ENCODE measurements at regions not wholly inside any gene's neighbourhood (a gene's known extent, or its start where the extent isn't known, plus 50 kb on each side); places are given as distances from the start of the nearest gene placed in this dataset.
"Not testable (repeated sequence)": the region's sequence is repeated elsewhere in the genome, so short reads cannot be mapped to it uniquely, and the experiment has no call there.

GRCh38 chr7:39758234-39758970 lies 135.0 kb downstream of the RALA start:
- no peak for DNase-seq (ENCODE audit: low spot score)

- DNase-seq (ENCODE audit: low spot score): no peak
Observed at GRCh38 chr7:39761449-39761848, 138.1 kb downstream of the RALA start.

GRCh38 chr7:39762466-39762865 lies 139.1 kb downstream of the RALA start:
- DNase-seq (ENCODE audit: low spot score): not testable (repeated sequence)

DNA sequence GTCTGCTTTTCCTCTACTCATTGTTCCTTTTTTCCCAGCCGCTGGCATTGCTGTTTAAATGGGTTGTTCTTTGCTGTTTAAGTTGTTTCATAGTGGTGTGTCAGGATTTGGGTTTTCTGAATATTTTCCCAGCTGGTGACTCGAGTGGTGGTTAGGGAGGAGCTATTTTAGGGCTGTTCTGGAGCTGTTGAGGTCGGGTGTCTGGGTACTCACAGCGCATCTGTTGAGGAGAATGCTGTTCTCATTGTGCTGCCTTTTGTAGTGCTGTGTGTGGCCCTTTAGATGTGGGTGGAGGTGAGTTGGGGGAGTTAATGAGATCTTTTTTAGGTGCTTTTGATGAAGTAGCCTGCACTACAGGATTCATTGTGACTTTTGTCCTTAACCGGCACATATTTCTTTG lies 139.5 kb downstream of the RALA start:
- not testable (repeated sequence) for DNase-seq (ENCODE audit: low spot score)

DNA sequence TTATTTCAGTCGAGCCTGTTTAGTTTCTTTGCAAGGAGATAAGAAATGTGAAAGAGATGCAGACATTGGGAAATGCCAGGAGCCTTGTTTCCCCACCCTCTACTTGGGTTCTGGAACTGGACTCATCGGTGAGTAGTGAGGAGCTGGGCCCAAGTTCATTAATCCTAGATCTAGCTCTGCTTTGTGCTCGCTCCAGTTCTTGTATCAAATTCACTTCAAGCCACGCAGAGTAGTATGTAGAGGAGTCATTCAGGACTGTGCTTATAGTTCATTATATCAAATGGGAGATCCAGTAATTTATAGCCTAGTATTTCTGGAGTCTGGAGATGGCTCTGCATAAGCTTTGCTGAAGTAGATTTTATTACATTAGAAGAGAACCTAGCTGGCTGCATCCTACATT lies 142.5 kb downstream of the RALA start:
- not testable (repeated sequence) for DNase-seq (ENCODE audit: low spot score)

GRCh38 chr7:39768439-39768838 lies 145.1 kb downstream of the RALA start:
- not testable (repeated sequence) for DNase-seq (ENCODE audit: low spot score)

- not testable (repeated sequence) for DNase-seq (ENCODE audit: low spot score)
Observed at GRCh38 chr7:39774341-39774851, 151.0 kb downstream of the RALA start.

GRCh38 chr7:39781557-39781956 lies 158.2 kb downstream of the RALA start:
- not testable (repeated sequence) for DNase-seq (ENCODE audit: low spot score)

DNA sequence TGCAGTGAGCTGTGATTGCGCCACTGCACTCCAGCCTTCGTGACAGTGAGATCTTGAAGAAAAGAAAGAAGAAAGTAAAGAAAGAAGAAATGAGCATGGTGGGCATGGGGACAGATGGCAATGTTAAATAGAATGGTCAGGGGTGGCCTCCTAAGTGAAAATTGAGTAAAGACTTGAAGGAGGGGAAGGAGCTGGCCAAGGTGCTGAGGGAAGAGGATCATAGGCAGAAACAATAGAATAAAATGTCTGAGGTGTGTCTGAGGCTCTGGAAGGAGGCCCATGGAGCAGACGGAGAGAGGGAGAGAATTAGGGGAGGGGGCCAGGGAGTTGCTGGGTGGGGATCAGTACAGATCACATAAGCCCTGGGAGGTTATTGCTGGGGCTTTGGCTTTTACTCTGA lies 163.1 kb downstream of the RALA start:
- not testable (repeated sequence) for DNase-seq (ENCODE audit: low spot score)

DNA sequence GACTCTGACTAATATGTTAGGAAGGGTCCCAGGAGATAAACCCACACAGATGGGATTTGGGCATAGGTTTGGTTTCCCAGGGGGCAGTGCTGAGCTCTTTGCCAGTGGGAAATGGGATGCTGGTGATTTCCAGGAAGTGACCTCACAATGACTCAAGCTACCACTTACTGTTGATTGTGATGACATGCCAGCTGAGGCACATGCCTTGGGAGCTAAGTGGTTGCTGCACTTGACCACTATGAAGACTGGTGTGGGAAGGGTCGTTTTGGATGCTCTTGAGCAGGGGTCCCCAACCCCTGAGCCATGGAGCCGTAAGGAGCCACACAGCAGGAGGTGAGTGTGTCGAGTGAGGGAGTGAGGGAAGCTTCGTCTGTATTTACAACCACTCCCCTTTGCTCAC lies 159.0 kb upstream of the CDK13 start:
- not testable (repeated sequence) for DNase-seq (ENCODE audit: low spot score)

- DNase-seq (ENCODE audit: low spot score): not testable (repeated sequence)
Observed at GRCh38 chr7:39791911-39792310, 158.1 kb upstream of the CDK13 start.

GRCh38 chr7:39793026-39793425 lies 157.0 kb upstream of the CDK13 start:
- DNase-seq (ENCODE audit: low spot score): not testable (repeated sequence)

GRCh38 chr7:39793851-39794250 lies 156.2 kb upstream of the CDK13 start:
- not testable (repeated sequence) for DNase-seq (ENCODE audit: low spot score)

DNA sequence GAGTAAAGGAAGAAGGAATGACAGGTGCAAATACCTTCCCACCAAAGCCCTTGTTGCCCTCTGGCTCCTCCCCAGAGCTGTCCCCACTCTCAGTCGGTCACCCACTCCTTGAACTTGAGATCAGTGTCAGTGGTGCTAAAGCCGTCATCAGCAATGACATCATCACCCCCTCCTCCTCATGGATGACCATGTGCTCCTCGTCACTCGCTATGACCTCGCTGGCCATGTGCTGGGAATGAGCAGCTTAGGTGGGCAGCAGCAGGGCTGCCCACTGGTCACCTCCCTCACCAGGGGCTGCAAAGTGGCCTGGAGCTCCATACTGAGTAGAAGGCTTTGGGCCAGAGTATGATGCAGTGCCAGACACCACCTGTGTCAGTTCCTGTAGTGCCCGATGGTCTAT lies 153.1 kb upstream of the CDK13 start:
- not testable (repeated sequence) for DNase-seq (ENCODE audit: low spot score)

- DNase-seq (ENCODE audit: low spot score): not testable (repeated sequence)
Observed at GRCh38 chr7:39798077-39798476, 152.0 kb upstream of the CDK13 start.

DNA sequence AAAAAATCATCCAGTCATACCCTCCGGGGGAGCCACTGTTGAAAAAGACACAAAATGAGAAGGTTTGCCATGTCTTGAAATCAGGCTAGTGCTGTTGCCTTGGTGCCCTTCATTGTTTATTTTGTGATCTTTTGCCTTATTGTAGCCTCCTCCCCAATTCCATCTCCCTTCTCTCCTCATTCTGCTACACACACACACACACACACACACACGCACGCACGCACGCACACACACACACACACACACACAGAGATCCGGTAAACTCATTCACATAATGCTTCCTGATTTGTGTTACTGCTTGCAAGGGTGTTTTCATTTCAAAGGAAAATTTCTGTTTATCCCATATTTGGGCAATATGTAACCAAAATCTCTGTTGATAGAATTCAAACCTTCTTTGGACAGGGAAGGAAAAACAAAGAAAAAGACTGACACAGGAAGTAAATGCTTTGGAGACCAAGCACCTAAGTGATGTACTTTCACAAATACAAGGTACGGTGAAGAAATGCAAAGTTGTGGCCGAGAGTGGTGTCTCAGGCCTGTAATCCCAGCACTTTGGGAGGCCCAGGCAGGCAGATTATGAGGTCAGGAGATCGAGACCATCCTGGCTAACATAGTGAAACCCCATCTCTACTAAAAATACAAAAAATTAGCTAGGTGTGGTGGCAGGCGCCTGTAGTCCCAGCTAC lies 141.1 kb upstream of the CDK13 start:
- no peak for DNase-seq (ENCODE audit: low spot score)

DNA sequence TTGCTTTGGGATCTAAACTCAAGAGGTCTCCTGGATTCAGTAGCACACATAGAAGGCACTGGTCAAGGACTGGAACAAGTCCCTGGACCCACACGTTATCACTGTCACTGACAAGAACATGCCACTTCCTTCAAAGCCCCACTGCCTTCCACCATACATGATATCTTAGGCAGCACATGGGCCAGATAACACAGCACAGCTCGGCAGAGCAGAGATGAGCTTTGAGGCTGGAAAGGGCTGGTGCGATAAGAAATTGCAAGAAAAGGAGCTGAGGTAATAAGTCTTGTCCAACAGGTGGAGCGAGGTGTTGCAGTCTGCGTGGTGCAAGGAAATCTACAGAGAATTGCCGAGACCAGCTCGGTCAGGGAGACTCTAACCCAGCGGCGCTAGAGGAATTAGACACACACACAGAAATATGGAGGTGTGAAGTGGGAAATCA lies 139.8 kb upstream of the CDK13 start:
- no peak for DNase-seq (ENCODE audit: low spot score)

DNA sequence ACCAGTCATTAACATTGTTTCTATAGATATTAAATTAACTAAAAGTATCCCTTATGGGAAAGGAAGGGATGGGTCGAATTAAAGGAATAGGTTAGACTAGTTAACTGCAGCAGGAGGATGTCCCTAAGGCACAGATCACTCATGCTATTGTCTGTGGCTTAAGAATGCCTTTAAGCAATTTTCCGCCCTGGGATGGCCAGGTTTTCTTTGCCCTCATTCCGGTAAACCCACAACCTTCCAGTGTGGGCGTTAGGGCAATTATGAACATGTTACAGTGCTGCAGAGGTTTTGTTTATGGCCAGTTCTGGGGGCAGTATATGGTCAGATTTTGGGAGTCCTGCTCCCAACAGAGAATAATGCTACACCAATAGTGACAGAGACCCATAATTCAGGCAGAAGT lies 139.3 kb upstream of the CDK13 start:
- DNase-seq (ENCODE audit: low spot score): no peak

GRCh38 chr7:39811161-39811614 lies 138.9 kb upstream of the CDK13 start:
- peak; percentile 27 for DNase-seq (ENCODE audit: low spot score)

DNA sequence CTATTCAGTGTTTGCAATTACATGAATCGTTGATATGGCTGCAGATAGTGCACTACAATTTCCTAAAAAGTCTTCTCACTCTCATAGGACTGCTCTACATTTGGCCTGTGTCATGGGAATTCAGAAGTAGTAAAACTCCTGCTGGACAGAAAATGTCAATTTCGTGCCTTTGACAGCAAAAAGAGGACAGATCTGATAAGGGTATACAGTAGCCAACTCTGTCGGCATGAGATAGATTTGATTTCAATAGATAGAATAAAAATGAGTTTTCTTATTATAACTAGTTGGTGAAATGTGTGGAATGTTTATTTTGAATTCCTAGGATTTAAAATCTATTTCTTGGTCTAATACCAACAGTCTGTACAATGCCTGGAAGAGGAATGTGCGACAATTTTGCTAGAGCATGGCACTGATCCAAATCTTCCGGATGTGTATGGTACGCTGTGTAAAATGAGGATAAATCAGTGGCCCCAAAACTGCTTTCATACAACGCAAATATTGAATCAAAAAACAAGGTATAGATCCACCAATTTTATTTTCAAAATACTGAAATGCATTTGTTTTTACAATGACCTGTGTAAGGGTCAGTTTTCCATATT lies 133.5 kb upstream of the CDK13 start:
- no peak for DNase-seq (ENCODE audit: low spot score)

GRCh38 chr7:39819514-39819913 lies 130.5 kb upstream of the CDK13 start:
- DNase-seq (ENCODE audit: low spot score): no peak

DNA sequence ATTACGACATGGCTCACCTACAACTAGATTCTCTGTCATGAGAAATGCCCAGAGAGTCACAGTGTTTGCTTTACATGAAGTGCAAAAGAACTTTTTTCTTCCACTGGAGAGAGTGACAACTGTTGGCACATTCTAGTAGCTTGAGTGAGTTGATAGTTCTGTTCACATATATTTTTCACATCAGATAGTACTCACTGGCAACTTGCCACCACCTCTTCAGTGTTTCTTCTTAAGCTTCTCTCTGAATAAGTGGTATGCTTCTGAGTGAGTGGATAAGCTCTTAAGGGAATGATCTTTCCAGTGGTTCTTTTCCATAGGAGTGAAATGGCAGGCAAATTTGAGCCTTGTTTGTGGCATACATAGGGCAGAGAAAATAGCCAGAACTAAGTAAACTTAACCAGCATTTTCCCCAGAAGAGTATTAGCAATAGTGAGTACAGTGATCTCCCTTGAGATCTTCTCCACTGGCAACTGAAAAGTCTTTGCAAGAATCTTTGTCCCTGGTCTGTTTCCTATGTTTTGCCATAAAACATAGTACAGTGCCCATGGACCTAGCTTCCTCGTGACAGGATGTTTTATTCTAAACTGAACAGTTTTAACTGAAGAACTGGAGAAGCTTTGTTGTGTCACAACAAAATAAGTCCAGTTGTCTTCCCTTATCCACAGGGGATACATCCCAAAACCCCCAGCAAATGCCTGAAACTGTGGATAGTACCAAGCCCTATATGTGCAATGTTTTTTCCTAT lies 125.4 kb upstream of the CDK13 start:
- no peak for DNase-seq (ENCODE audit: low spot score)
